HG03521 (cell line): ENCODE measurements at regions not wholly inside any gene's neighbourhood (a gene's known extent, or its start where the extent isn't known, plus 50 kb on each side); places are given as distances from the start of the nearest gene placed in this dataset.

Experiments used
- ATAC-seq: cut with Tn5 transposase; IDR thresholded peaks from one replicate; pipeline ENCODE4 v1.9.1; 2021; ENCODE audit warnings: mild to moderate bottlenecking, moderate library complexity; ENCODE audit not compliant: unreplicated experiment

GRCh38 chr2:163541943-163542342, 193.9 kb downstream of the FIGN start:
- no peak for ATAC-seq

GRCh38 chr2:163541495-163541894, 194.3 kb downstream of the FIGN start:
- ATAC-seq, result no peak

- ATAC-seq, result no peak
Measured at GRCh38 chr2:163528640-163529217, 207.1 kb downstream of the FIGN start.

- ATAC-seq, result no peak
Measured at GRCh38 chr2:163527381-163527780, 208.4 kb downstream of the FIGN start.

- ATAC-seq, result no peak
Measured at GRCh38 chr2:163518762-163519161, 217.0 kb downstream of the FIGN start.

GRCh38 chr2:163515836-163516235, 220.0 kb downstream of the FIGN start:
- ATAC-seq, result no peak

GRCh38 chr2:163505281-163505680, 230.5 kb downstream of the FIGN start:
- no peak for ATAC-seq

- ATAC-seq, result no peak
Measured at GRCh38 chr2:163493359-163494298, 242.2 kb downstream of the FIGN start.

- no peak for ATAC-seq
Measured at GRCh38 chr2:163491850-163492249, 244.0 kb downstream of the FIGN start.

- ATAC-seq, result no peak
Measured at GRCh38 chr2:163490281-163490680, 245.5 kb downstream of the FIGN start.

- no peak for ATAC-seq
Measured at GRCh38 chr2:163481515-163481914, 254.3 kb downstream of the FIGN start.

- ATAC-seq, result no peak
Measured at GRCh38 chr2:163479599-163479998, 256.2 kb downstream of the FIGN start.

GRCh38 chr2:163475815-163476214, 260.0 kb downstream of the FIGN start:
- ATAC-seq, result no peak

- ATAC-seq, result no peak
Measured at GRCh38 chr2:163474889-163475288, 260.9 kb downstream of the FIGN start.

- no peak for ATAC-seq
Measured at GRCh38 chr2:163474319-163474744, 261.5 kb downstream of the FIGN start.

GRCh38 chr2:163471947-163472346, 263.9 kb downstream of the FIGN start:
- ATAC-seq, result no peak

- ATAC-seq, result no peak
Measured at GRCh38 chr2:163469561-163469962, 266.2 kb downstream of the FIGN start.

GRCh38 chr2:163467251-163467630, 268.6 kb downstream of the FIGN start:
- no peak for ATAC-seq

GRCh38 chr2:163466331-163467250, 269.2 kb downstream of the FIGN start:
- ATAC-seq, result no peak

- no peak for ATAC-seq
Measured at GRCh38 chr2:163465440-163465839, 270.4 kb downstream of the FIGN start.

- no peak for ATAC-seq
Measured at GRCh38 chr2:163463411-163463810, 272.4 kb downstream of the FIGN start.
